SIG-M5 treated with dmso at 0.1 percent for 504 hours (cell line): ENCODE measurements at regions not wholly inside any gene's neighbourhood (a gene's known extent, or its start where the extent isn't known, plus 50 kb on each side); places are given as distances from the start of the nearest gene placed in this dataset.
"Not testable (repeated sequence)": the region's sequence is repeated elsewhere in the genome, so short reads cannot be mapped to it uniquely, and the experiment has no call there.

Experiments used
- DNase-seq: peaks from one replicate; lab custom pipeline; 2025; ENCODE audit not compliant: unreplicated experiment; lab: John Stamatoyannopoulos, UW

DNA sequence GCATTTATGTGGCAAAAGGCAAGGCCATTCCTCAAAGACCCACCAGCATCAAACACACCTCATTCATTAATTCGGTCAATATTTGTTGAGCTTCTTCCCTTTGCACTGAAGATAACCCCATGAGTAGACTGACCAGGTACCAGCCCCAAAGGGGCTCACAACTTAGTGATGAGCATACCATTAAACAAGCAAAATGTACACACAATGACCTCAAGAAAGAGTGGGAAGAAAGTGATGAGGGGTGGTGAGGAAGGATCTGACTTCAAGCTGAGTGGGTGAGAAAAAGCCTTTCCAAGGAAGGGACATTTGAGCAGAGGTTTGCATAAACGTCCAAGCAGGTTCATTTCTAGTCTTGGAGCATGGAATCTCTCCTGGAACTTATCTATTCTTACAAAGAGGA is 562.5 kb downstream of the TOX3 start:
- no peak for DNase-seq

DNA sequence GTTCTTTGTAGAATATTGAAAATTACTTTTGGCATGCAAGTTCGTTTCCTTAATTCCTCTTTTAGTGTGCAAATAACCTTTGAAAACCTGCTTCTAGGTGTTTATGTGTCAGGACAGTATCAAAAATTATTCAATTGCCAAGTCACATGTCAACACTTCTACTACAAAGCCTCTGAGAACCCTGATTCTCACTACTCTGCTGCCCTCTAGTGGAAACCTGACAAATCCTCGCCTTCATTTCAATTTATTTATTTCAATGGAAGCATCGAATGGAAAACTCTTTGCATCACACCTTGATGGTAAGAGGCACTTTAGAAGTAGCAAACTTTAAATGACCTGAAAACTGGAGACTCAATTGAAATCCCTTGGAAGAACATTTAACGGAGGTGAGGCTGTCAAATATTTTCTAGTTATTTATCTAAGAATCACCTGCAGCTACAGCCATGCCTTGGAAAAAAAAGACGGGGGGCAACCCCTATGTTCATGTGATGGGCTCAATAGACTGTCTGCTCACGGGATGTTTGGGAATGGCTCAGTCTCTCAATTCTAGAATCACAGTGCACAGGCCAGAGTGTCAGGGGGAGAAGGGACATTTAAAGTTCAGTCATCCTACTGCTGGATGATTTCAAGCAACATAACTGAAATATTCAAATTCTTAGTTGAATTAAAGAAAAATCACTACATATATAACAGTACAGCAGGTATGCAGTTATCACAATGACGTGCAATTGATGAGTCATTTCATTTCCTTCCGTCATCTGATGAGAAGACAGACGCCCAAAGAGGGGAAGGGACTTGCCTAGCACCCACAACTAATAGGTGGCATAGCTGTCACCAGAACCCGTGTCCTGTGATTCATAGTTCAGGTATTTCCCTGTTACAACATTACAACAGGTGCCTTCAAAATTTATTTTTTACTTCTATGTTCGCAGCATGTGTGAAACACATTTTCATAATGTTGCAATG is 563.9 kb downstream of the TOX3 start:
- peak; percentile 26 for DNase-seq

DNA sequence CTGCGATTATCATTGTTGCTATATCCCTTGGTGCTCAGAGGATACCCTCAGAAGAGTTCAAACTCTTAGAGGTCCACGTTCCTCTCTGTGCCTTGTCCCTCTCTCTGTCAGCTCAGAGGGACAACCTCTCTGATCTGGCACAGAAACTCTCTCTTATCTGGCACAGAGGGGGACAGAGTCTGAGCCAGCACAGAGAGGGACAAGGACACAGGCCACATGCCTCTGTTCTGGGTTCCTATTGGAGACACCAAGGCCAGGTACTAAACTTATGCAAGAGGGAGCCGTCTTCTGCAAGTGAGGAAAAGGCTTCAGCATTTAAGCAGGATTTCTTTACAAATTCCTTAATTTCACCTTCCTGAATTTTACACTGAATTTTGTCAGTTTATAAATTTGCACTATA is 565.2 kb downstream of the TOX3 start:
- DNase-seq = no peak

DNA sequence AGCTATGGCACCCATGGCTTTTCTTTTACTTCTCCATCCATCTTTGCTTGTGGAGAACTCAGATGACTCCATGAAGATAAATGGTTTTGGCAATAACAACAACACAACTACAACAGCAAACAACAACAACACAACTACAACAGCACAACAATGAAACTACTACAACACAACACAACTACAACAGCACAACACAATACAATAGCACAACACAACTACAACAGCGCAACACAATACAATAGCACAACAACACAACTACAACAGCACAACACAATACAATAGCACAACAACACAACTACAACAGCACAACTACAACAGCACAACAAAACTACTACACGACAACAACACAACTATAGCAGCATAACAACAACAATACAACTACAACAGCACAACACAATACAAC is 569.4 kb downstream of the TOX3 start:
- DNase-seq = not testable (repeated sequence)

DNA sequence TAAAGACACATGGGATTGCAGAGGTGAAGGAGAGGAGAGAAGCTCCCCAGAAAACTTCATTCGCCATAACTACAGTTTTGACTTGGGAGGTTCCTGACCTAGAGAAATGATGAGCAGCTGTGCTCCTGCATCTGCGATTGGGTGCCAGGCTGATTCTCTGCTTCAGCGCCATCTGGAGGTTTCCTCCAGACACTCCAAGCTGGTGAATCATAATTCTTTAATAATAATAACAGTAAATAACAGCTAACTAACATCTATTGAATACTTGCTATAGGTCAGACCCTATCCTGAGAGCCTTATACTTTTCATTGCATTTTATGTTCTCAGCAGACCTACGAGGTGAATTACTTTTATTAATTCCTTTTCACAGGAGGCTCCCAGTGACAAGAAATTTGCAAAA is 575.8 kb downstream of the TOX3 start:
- DNase-seq = no peak

DNA sequence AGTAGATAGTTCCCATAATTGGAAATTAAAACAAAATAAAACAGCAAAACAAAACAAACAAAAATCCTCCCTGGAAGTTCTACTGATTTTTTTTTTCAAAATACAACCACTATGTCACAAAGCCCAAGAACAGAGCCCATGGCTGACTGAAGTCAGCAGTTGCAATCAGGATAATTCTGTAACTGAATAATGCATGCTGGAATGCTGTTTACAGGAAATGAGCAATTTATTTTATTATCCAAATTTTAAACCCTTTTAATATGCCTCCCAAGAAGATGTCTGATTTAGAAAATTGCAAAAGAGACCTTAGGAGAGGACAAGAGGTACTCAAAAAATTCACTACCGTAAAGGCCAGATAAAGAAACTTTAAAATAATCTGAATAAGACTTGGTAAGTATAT is 578.2 kb downstream of the TOX3 start:
- DNase-seq = no peak

DNA sequence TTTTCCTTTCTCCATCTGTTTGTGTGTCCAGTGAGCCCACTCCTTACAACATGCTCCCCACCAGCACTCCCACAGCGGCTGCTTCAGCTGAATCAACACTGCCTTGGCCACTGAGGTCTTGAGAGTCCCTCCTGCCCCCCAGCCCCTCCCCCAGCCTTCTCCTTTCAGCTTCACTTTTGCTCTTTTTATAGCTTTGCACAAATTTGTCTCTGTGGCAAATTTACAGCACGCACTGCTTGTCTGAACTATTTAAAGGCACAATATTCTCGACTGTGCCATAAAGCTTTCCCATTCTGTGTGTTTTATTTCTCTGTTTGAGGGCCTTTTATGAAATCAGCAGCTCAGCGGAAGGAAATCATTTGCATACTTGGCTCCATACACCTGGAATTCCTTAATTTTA is 579.3 kb downstream of the TOX3 start:
- no peak for DNase-seq

DNA sequence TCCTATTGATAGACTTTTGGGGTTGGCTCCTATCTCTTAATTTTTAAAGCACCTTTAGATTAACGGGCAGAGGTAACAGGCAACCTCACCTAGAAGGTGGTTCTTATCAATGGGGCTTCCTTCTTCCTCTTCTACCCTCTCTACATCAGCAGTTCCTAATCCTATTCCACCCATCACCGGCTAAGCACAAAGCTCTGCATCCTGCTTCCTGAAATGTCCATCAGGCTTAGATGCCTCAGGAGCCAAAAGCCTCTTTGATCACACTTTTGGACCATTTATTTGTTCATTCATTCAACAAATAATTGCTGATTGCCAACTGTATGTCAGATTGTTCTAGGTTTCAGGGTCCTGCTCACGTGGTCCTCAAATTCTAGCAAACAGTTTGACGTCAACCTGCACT is 586.0 kb downstream of the TOX3 start:
- DNase-seq = no peak

DNA sequence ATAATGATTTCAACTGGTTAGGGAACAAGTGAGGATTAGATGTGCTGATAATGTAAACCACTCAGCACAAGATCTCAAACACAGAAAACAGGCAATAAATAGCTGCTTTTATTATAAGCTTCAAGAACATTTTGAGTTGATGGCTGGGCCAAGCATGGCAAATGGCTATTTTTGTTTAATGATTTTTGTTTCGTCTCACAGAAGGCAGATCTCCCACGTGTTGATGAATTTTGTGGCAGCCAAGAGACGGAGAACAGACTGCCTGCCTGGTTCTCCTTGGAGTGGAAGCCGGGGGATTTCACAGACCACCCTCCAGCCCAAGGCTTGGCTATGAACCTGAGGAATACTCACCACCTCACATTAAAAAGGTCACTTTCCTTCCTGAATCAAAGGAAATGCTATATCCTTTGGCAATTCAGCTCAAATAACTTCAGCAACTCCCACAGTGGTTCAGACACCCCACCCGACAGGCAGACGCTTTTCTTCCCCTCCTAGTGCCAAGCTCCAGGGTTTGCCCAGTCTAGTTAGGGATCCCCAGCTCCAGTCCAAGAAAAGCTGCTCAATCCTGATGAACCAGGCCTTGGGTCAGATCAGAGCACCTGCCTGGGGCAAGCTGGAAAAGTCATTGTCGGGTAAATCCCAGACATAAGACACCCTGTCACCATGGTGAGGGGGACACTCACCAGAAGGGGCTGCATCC is 593.5 kb downstream of the TOX3 start:
- DNase-seq = no peak

DNA sequence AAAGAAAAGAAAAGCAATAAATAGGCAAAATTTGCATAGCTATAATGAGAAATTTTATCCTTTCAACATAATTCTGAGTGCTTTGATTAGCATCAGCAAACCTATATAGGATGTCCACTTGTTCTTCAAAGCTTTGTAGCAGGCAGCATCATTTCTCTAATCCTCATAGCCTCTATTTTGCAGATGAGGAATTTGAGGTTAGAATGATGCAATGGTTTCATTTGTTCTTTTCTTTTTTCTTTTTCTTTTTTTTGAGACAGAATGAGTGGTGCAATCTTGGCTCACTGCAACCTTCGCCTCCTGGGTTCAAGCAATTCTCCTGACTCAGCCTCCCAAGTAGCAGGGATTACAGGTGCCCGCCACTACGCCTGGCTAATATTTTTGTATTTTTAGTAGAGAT is 594.4 kb downstream of the TOX3 start:
- DNase-seq = no peak

DNA sequence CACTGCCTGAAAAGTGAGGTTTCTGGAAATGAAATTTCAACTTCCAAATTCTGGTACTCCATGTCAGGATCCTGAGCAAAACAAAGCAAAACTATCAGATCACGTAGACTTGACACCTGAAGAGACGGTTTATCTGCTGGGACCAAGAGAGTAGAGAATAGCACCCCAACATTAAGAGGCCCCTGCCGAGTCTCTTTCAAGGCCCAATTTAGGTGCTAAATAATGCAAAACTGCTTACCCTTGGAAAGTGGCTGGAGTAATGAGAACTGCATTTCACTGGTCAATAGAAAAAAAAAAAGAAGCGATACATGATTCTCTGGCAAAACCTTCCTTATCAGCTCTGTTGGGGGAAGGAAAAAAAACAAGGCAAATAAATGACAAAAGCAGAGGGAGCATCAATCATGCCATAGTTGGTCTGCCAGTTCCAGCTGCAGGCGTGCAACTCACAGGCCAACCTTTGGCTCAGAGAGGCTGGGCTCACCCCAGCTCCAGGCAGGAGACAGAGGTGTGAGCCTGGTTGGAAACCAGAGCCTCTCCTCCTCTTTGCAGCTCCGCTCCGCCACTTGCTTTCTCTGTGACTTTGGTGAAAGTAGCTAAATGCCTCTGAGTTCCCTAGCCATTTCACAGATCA is 595.2 kb downstream of the TOX3 start:
- no peak for DNase-seq

DNA sequence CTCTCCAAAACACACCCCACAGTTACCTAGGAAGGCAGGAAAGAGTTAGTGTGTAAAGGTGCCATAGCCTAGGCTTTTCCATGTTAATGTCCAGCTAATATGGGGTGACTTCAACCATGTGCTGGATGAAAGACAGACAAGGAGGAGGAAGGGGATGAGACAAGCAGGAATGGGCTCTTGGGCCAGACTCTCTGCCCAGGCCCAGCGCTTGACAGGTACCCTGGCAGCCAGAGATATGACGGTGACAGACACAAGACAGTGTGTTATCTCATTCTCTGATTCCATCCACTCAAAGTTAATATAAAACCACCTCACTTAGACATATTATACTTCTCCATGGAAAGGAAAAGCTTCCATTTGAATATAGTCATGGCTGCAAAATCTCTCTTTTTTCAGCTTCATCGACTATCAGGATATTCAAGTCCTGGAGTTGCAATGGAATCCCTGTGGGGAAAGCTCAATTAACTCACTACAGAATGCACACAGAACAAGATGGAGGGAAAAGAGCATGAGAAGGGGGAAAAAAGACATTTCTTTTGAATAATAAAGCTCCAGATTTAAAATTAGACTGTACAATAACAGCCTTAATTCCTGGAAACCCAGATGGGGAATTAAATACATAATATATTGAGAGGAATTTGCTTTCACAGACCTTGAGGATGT is 596.7 kb downstream of the TOX3 start:
- no peak for DNase-seq

DNA sequence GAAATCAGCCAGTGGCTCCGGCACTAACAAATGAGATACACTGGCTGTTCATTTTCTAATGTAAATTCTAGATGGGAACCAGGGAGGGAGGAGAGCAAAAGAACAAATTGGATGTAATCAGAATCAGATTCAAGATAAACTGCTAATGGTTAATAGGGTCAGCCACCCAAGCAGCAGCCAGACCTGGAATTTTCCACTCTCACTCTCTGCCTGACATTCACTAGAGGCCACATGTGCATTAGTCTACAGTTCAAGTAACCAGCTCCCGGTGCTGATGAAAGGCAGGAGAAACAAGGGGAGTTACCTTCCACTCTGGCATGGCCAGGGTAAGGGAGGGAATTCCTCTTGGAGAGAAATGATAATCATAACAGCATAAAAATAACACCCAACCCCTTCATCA is 597.7 kb downstream of the TOX3 start:
- DNase-seq = no peak

DNA sequence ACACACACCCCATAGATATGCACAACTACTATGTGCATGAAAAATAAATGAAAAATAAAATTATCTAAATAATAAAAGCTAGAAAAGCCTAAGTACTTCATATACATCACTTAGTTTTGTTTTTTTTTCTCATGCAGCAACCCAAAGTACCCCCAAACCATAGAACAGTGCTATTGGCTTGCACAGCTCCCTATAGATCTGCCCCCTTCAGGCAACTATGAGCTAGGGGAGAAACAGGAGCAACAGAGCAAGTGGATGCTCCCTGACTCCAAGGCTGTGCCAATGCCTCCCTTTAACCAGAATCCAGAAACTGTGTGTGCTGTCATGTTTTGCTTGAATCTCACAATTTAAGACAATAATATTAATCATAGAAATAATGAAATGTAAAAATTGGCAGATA is 605.5 kb downstream of the TOX3 start:
- no peak for DNase-seq

DNA sequence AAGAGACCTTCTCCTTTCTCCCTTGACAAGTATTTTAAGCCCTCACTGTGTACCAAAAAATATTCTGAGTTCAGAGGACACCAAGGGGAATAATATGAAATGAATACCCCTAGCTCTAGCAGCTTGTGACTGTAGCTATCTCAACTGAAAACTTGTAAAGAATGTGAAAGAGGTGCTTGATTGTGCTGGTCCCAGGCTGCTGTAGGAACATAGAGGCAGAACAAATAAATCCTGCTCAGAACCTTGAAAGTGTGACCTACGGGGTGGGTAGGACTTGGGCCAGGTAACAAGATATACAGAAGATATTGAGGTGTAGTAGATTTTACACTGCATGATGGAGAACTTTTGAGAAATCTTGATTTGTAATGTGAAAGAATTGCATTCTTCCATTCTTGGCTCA is 606.8 kb downstream of the TOX3 start:
- no peak for DNase-seq

DNA sequence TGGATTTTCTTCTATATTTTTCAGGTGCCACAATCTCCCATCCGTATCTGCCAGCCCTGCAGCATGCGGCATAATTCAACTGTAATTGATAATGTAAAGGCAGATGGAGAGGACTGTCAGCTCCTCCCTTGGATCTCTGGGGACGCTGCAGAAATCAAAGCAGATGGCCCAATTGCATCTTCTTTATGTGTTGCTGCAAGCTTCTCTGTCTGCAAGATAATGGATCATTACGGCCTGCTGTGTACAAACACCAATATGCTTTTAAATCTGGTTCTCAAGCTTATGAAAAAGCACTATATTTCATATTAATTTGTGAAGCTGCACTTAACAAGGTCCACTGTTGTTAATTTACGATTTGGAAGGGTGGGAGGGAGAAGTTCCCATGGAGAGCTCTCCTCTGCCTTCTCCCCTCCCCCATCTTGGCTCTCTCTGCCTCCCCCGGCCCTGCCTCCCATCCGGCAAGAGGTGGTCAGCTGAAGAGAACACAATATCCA is 607.5 kb downstream of the TOX3 start:
- no peak for DNase-seq

DNA sequence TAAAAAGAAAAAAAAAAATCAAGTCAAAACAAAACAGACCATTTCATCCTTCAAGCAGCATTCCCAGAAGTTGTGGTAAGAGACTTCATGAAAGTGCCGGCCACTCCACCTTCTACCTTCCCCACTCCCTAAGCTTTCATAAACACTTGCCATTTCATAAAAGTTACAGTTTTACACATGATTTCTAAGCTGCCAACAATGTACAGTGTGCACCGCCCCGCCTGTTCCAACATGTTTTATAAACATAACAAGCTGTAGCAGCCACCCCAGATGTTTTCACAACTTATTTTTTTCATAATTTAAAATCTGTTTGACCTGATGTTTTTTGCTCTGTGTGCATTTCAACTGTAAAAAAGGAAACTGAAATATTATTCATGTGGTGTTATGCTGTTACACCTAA is 608.1 kb downstream of the TOX3 start:
- DNase-seq = no peak

DNA sequence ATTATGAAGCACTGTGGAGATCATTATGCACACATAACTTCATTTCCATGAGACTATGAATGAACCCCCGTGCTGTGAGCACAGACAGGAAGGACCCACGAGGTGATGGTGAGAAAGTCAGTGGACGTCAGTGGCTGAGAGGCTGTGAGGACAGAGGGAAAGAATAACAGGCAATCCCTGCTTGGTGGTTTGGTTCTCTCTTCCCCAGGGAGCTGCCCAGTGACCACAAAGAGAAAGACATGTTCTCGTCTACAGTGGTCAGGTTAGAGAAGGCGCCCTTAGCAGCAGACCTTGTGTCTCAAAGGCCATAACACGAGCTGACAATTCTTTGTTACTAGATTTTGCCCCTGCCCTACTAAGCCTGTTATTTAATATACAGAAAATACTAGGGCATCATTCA is 609.2 kb downstream of the TOX3 start:
- DNase-seq = no peak

DNA sequence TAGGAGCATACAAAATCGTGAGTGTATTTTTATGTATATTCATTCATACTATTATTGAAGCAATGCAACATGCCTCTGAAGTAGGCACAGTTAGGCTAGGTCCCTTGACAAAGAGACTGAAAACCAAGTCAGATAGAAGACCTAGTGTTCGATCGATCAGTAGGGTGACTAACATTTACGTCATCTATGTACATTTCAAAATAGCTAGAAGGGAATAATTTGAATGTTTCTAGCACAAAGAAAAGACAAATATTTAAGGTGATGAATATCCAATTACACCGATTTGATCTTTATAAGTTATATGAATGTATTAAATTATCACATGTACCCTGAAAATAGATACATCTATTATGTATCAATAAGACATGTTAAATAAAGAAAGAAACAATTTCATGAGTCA is 610.1 kb downstream of the TOX3 start:
- DNase-seq = no peak

DNA sequence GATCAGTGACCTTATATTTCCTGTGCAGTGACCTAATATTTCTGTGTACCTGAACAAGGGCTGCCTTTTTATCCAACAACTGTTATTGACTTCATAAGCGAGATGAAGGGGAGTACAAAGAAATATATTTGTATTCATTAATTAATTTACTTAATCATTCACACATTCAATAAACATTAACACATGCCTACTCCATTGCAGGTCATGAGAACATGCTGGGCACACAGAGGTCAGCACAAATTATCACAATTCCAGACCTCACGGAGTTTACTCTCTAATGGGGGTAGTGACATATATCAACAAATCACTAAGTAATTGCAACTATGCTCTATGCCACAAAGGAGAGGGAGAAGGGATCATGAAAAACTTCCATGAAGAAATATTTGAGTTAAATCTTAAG is 614.6 kb downstream of the TOX3 start:
- no peak for DNase-seq

DNA sequence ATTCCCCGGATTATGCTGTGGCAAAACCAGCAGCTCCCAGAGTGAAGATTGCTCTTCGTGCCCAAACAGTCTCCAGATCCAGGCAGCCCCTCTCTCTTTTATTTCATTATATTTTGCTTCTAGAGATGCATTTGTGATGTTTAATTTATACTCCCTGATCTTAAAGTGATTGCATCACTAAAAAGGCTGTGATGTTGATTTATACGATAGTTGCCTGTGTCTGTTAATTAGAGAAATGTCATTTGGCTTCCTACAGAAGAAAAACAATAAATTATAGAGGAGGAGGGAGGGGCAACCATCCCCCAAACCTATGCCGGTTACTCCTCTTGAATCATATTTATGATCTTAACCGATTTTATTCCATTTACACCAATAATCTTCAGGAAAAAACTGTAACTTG is 615.3 kb downstream of the TOX3 start:
- DNase-seq = no peak
